ENCODE measurements at regions not wholly inside any gene's neighbourhood (a gene's known extent, or its start where the extent isn't known, plus 50 kb on each side); places are given as distances from the start of the nearest gene placed in this dataset.

- no peak overlapping the region for H3K9ac ChIP-seq (ENCODE audit: low read depth, low read length)
- no peak overlapping the region for H3K4me2 ChIP-seq (ENCODE audit: low read depth, low read length)
- no peak overlapping the region for H4K8ac ChIP-seq (ENCODE audit: low read depth in 2 of 2, low read length in 2 of 2)
- no peak overlapping the region for H3K56ac ChIP-seq (ENCODE audit: extremely low read depth, insufficient read depth, low read length)
- no peak overlapping the region for H3K4me3 ChIP-seq (ENCODE audit: insufficient read depth, low read depth, low read length)
- H4K91ac ChIP-seq (ENCODE audit: insufficient read depth, low read depth, low read length) = no peak overlapping the region
- ATAC-seq (ENCODE audit: low read depth) = no peak
- BruUV-seq (replicated peaks) = no TSS peak
- H3K79me1 ChIP-seq (ENCODE audit: low read depth in 1 of 2, low read length in 2 of 2) = no peaks in the 10 kb centered on the region
- H3K4ac ChIP-seq (ENCODE audit: low read depth, low read length) = no peak overlapping the region
- no peak overlapping the region for H3K27ac ChIP-seq (ENCODE audit: insufficient read depth, low read length)
- CTCF ChIA-PET = no interaction called here
- H3K27me3 ChIP-seq (ENCODE audit: control insufficient read depth, insufficient read depth, low read length) = no peaks in the 10 kb centered on the region
- no peak overlapping the region for H2BK5ac ChIP-seq (ENCODE audit: low read depth, low read length, poor library complexity, severe bottlenecking)
- H2AK5ac ChIP-seq (ENCODE audit: low read depth, low read length) = no peak overlapping the region
- H3K36me3 ChIP-seq (ENCODE audit: control insufficient read depth, insufficient read depth, low read length) = no peaks in the 10 kb centered on the region
- H3K9me3 ChIP-seq (ENCODE audit: control insufficient read depth, insufficient read depth, low read length) = peaks cover 22% of the 10 kb centered on the region; the same call in 1 of the 2 replicates
- H3K18ac ChIP-seq (ENCODE audit: low read depth, low read length) = no peak overlapping the region
- TF ChIP-seq NFE2L2 (IDR thresholded peaks at IDR 0.05; ENCODE audit: low read depth, low read length) = no peak
- no peak for TF ChIP-seq RFX5 (IDR thresholded peaks at IDR 0.05; ENCODE audit: low read depth, low read length)
- TF ChIP-seq POLR2A (IDR thresholded peaks at IDR 0.05; ENCODE audit: low read depth, low read length) = no peak
- no peak for TF ChIP-seq SMC3 (IDR thresholded peaks at IDR 0.05; ENCODE audit: low read depth, low read length)
- no peak for TF ChIP-seq BHLHE40 (IDR thresholded peaks at IDR 0.05; ENCODE audit: low read depth, low read length)
- TF ChIP-seq MXI1 (IDR thresholded peaks at IDR 0.05; ENCODE audit: borderline replicate concordance, low read depth, low read length) = no peak
- TF ChIP-seq CTCF (conservative IDR thresholded peaks at IDR 0.05; ENCODE audit: low read depth, low read length) = no peak
- no peak for TF ChIP-seq MAZ (IDR thresholded peaks at IDR 0.05; ENCODE audit: borderline replicate concordance, low read depth, low read length)
- no peak for TF ChIP-seq MAFK (IDR thresholded peaks at IDR 0.05; ENCODE audit: low read depth, low read length)
- TF ChIP-seq CHD1 (IDR thresholded peaks at IDR 0.05; ENCODE audit: low read depth, low read length) = no peak
- TF ChIP-seq RCOR1 (IDR thresholded peaks at IDR 0.05; ENCODE audit: insufficient replicate concordance, low read length) = no peak
- no peak for TF ChIP-seq ELK1 (IDR thresholded peaks at IDR 0.05; ENCODE audit: borderline replicate concordance, low read depth, low read length)
- TF ChIP-seq FOS (IDR thresholded peaks at IDR 0.05; ENCODE audit: low read depth, low read length) = no peak
- TF ChIP-seq CEBPB (IDR thresholded peaks at IDR 0.05; ENCODE audit: low read depth, low read length) = no peak
- TF ChIP-seq USF2 (IDR thresholded peaks at IDR 0.05; ENCODE audit: low read depth, low read length) = no peak
- TF ChIP-seq RAD21 (IDR thresholded peaks at IDR 0.05; ENCODE audit: low read length) = no peak
- no peak overlapping the region for H2BK15ac ChIP-seq (ENCODE audit: low read depth, low read length)
- H4K20me1 ChIP-seq (ENCODE audit: insufficient read depth, low read length) = no peaks in the 10 kb centered on the region
- no CpG with 5 or more reads among the region's 28 CpGs for WGBS, 2 experiments (ENCODE audit: extremely low coverage in 2 of 2, insufficient read length in 1 of 2)
- in situ Hi-C loops (cut with MboI; ENCODE audit: low sequenced_read_pairs) = no loop called here
- DNase-seq = no peak
- H3K9me1 ChIP-seq (ENCODE audit: insufficient read depth, low read length) = no peaks in the 10 kb centered on the region
- no peak overlapping the region for H4K5ac ChIP-seq (ENCODE audit: low read depth, low read length)
- H2AK9ac ChIP-seq (replicated peaks; ENCODE audit: low read depth, low read length, poor library complexity) = no peak overlapping the region
- intact Hi-C loops (cut with micrococcal nuclease) = no loop called here
- H2AFZ ChIP-seq (replicated peaks; ENCODE audit: low read length, poor library complexity) = no peak overlapping the region
- no peak overlapping the region for H3K14ac ChIP-seq (replicated peaks; ENCODE audit: low read depth, low read length)
- no peak overlapping the region for H3K23ac ChIP-seq (ENCODE audit: low read depth, low read length)
- no peaks in the 10 kb centered on the region for H3K4me1 ChIP-seq (ENCODE audit: control insufficient read depth, insufficient read depth, low read length)
- dilution Hi-C loops (cut with HindIII; ENCODE audit: low sequenced_read_pairs, unreplicated experiment) = no loop called here
- no peak overlapping the region for H2BK120ac ChIP-seq (ENCODE audit: low read depth, low read length)
- POLR2A ChIA-PET (ENCODE audit: unreplicated experiment) = no interaction called here
- no peak overlapping the region for H2BK20ac ChIP-seq (ENCODE audit: low read depth, low read length)
These were observed 257.6 kb downstream of the ANKRD30B start for GRCh38 chr18:15005313-15006130.
